ENCODE measurements at regions not wholly inside any gene's neighbourhood (a gene's known extent, or its start where the extent isn't known, plus 50 kb on each side); places are given as distances from the start of the nearest gene placed in this dataset.

DNA sequence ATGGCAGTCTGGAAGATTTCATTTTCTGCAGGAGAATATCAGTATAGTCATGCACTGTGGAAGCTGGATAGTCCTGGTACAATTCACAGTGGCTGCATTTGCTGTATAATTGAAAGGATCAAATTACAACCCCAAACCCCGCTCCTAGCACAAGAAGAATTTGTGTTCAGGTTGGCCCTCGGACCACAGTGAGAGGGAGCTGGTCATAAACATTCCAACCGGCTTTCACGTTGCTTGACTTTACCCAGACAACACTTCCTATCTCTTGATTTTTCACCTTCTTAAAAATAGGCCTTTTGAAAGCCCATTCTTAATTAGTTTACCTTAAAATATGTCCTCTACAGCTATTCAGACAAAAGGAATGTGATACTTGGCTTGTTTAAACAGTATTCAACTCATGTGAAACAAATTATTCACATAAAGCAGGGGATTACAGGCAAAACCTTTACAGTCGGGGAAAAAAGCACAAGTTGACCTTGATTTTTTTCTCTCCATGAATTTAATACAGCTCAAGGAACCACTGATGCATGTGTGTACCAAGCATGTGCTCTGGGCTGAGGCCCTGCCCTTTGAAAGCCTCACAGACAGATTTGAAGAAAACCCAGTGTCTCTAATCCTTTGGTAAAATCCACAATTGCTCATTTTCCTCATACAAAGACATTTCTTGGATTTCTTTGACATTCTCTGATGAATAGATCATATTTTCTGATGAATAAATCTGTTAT lies 143.0 kb upstream of the SOX11 start:
- TF ChIP-seq, protein P1, sequence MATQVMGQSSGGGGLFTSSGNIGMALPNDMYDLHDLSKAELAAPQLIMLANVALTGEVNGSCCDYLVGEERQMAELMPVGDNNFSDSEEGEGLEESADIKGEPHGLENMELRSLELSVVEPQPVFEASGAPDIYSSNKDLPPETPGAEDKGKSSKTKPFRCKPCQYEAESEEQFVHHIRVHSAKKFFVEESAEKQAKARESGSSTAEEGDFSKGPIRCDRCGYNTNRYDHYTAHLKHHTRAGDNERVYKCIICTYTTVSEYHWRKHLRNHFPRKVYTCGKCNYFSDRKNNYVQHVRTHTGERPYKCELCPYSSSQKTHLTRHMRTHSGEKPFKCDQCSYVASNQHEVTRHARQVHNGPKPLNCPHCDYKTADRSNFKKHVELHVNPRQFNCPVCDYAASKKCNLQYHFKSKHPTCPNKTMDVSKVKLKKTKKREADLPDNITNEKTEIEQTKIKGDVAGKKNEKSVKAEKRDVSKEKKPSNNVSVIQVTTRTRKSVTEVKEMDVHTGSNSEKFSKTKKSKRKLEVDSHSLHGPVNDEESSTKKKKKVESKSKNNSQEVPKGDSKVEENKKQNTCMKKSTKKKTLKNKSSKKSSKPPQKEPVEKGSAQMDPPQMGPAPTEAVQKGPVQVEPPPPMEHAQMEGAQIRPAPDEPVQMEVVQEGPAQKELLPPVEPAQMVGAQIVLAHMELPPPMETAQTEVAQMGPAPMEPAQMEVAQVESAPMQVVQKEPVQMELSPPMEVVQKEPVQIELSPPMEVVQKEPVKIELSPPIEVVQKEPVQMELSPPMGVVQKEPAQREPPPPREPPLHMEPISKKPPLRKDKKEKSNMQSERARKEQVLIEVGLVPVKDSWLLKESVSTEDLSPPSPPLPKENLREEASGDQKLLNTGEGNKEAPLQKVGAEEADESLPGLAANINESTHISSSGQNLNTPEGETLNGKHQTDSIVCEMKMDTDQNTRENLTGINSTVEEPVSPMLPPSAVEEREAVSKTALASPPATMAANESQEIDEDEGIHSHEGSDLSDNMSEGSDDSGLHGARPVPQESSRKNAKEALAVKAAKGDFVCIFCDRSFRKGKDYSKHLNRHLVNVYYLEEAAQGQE (IDR thresholded peaks at IDR 0.05; ENCODE audit: insufficient read depth in 1 of 2, low read depth in 2 of 2, low read length in 2 of 2): no peak
- TF ChIP-seq FOXP2 (optimal IDR thresholded peaks at IDR 0.05; ENCODE audit: borderline replicate concordance, extremely low read depth, extremely low read length, insufficient read depth) (no peak), TAF1 (IDR thresholded peaks at IDR 0.05; ENCODE audit: borderline replicate concordance, insufficient read depth, low read length) (no peak)

DNA sequence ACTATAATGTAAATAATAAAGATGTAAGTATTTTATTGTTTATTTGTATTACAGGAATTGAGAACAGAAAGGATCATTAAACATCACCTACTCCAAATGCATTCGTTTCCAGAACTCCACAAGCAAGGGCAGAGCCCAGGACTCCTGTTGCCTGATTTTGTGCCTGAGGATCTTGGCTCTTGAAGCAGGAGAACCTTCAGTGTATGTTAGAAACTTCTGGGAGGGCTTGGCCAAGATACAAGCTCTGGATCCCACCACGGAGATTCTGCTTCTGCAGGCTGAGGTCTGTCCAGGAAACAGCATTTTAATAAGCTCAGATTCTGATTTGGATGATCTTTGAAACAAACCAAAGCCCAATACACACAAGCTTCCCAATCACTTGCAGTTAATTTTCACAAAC lies 142.4 kb upstream of the SOX11 start:
- TF ChIP-seq, protein P1 (IDR thresholded peaks at IDR 0.05; ENCODE audit: insufficient read depth in 1 of 2, low read depth in 2 of 2, low read length in 2 of 2): no peak
- no peak for TF ChIP-seq POLR2AphosphoS5 (IDR thresholded peaks at IDR 0.05; ENCODE audit: low read depth, low read length)

DNA sequence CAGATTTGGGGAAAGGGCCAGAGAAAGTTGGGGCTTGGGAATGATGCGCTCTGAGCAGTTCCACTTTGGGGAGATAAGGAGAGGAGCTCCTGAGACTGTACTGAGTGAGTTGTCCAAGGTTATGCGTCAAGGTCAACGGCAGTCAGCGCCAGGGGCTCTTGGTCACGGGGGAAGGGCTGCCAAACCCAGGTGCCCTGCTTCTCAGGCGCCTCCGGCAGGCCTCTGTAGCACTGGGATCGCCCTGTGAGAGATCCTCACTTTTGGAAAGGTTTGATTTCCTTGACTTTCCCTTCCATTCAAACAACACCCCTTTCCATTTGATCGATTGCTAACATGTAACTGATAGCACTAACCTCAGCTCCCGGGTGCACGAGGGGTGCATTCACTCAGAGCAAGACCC lies 136.5 kb upstream of the SOX11 start:
- TF ChIP-seq POLR2AphosphoS5 (IDR thresholded peaks at IDR 0.05; ENCODE audit: low read depth, low read length) (no peak), SIN3A (IDR thresholded peaks at IDR 0.05; ENCODE audit: borderline replicate concordance, insufficient read depth, low read length) (no peak), TAF1 (IDR thresholded peaks at IDR 0.05; ENCODE audit: borderline replicate concordance, insufficient read depth, low read length) (no peak), FOXP2 (optimal IDR thresholded peaks at IDR 0.05; ENCODE audit: borderline replicate concordance, extremely low read depth, extremely low read length, insufficient read depth) (no peak)
- TF ChIP-seq, protein P1 (IDR thresholded peaks at IDR 0.05; ENCODE audit: insufficient read depth in 1 of 2, low read depth in 2 of 2, low read length in 2 of 2): no peak

DNA sequence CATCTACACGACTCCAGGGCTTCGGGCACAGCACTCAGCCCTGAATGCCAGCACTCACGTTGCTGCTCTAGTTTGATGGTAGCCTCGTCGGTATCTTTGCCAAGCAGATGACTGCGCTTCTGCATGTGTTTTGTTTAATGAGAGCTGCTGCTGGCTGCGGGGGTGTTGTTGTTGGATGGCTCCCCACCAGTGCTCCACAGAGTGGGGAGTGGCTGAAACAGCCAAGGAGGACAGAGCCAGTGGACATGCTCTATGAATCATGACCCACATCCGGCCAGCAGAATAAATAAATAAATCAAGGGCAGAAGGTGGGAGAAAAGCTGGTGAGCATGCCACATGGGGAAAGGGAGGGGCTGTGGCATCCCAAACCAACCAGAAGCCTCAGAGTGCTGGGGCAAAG lies 131.2 kb upstream of the SOX11 start:
- TF ChIP-seq, protein P1 (IDR thresholded peaks at IDR 0.05; ENCODE audit: insufficient read depth in 1 of 2, low read depth in 2 of 2, low read length in 2 of 2): no peak
- TF ChIP-seq SIN3A (IDR thresholded peaks at IDR 0.05; ENCODE audit: borderline replicate concordance, insufficient read depth, low read length) (no peak), FOXP2 (optimal IDR thresholded peaks at IDR 0.05; ENCODE audit: borderline replicate concordance, extremely low read depth, extremely low read length, insufficient read depth) (no peak), TAF1 (IDR thresholded peaks at IDR 0.05; ENCODE audit: borderline replicate concordance, insufficient read depth, low read length) (no peak), POLR2AphosphoS5 (IDR thresholded peaks at IDR 0.05; ENCODE audit: low read depth, low read length) (no peak)

DNA sequence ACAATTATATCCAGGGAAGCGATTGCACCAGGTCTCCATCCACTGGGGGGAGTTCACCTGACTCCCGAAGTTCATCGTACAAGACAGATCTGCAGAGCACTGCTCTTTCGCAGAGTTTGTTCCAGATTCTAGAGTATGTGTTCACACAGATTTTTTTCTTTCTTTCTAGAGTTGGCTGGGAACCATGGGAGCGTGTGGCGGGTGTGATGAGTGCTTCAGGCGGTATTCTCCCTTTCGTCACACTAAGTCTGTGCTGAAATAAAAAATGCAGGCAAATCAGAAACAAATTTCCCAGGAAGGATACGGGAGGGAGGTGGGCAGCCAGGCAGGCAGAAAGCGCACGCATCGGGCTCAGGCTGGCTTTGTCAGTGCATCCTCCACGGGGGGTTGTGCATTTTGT lies 129.8 kb upstream of the SOX11 start:
- no peak for TF ChIP-seq TAF1 (IDR thresholded peaks at IDR 0.05; ENCODE audit: borderline replicate concordance, insufficient read depth, low read length)
- TF ChIP-seq, protein P1 (IDR thresholded peaks at IDR 0.05; ENCODE audit: insufficient read depth in 1 of 2, low read depth in 2 of 2, low read length in 2 of 2): no peak
- no peak for TF ChIP-seq POLR2AphosphoS5 (IDR thresholded peaks at IDR 0.05; ENCODE audit: low read depth, low read length)
- no peak for TF ChIP-seq FOXP2 (optimal IDR thresholded peaks at IDR 0.05; ENCODE audit: borderline replicate concordance, extremely low read depth, extremely low read length, insufficient read depth)
- no peak for TF ChIP-seq SIN3A (IDR thresholded peaks at IDR 0.05; ENCODE audit: borderline replicate concordance, insufficient read depth, low read length)
